ENCODE measurements at regions not wholly inside any gene's neighbourhood (a gene's known extent, or its start where the extent isn't known, plus 50 kb on each side); places are given as distances from the start of the nearest gene placed in this dataset.

GRCh38 chr9:71485326-71485725 lies 283.0 kb downstream of the CEMIP2 start:
- FAIRE-seq (no peak), DNase-seq (no peak)
- H3K27ac ChIP-seq (ENCODE audit: low read depth in 1 of 3, low read length in 2 of 3), result no peak overlapping the region
- no peaks in the 10 kb centered on the region for H3K9me3 ChIP-seq (ENCODE audit: control insufficient read depth in 2 of 2, insufficient read depth in 1 of 2, low read depth in 1 of 2, low read length in 1 of 2)
- WGBS, 3 donors, result 56 to 70% (median 69%) methylated on average over 2 of the region's 2 CpGs
- no peak overlapping the region for H3K4me3 ChIP-seq (ENCODE audit: low read depth in 1 of 3, low read length in 3 of 3)
- H3K27me3 ChIP-seq (ENCODE audit: control insufficient read depth in 3 of 3, insufficient read depth in 3 of 3, low read length in 3 of 3), result no peaks in the 10 kb centered on the region
- no peaks in the 10 kb centered on the region for H3K36me3 ChIP-seq (ENCODE audit: control insufficient read depth in 3 of 3, insufficient read depth in 2 of 3, low read depth in 1 of 3, low read length in 3 of 3)
- no peaks in the 10 kb centered on the region for H3K4me1 ChIP-seq (ENCODE audit: control insufficient read depth in 3 of 3, insufficient read depth in 2 of 3, low read depth in 1 of 3, low read length in 2 of 3)

GRCh38 chr9:71483436-71483835 lies 284.9 kb downstream of the CEMIP2 start:
- H3K9me3 ChIP-seq (ENCODE audit: control insufficient read depth in 2 of 2, insufficient read depth in 1 of 2, low read depth in 1 of 2, low read length in 1 of 2), result no peaks in the 10 kb centered on the region
- DNase-seq (no peak), FAIRE-seq (no peak)
- H3K27ac ChIP-seq (ENCODE audit: low read depth in 1 of 3, low read length in 2 of 3), result no peak overlapping the region
- no peak overlapping the region for H3K4me3 ChIP-seq (ENCODE audit: low read depth in 1 of 3, low read length in 3 of 3)
- H3K27me3 ChIP-seq (ENCODE audit: control insufficient read depth in 3 of 3, insufficient read depth in 3 of 3, low read length in 3 of 3), result no peaks in the 10 kb centered on the region
- 71 to 82% (median 77%) methylated on average over 4 of the region's 4 CpGs for WGBS, 3 donors
- H3K36me3 ChIP-seq (ENCODE audit: control insufficient read depth in 3 of 3, insufficient read depth in 2 of 3, low read depth in 1 of 3, low read length in 3 of 3), result no peaks in the 10 kb centered on the region
- no peaks in the 10 kb centered on the region for H3K4me1 ChIP-seq (ENCODE audit: control insufficient read depth in 3 of 3, insufficient read depth in 2 of 3, low read depth in 1 of 3, low read length in 2 of 3)

- no peak for FAIRE-seq
- Histone ChIP-seq H3K27me3 (ENCODE audit: control insufficient read depth in 3 of 3, insufficient read depth in 3 of 3, low read length in 3 of 3) (no peaks in the 10 kb centered on the region), H3K4me1 (ENCODE audit: control insufficient read depth in 3 of 3, insufficient read depth in 2 of 3, low read depth in 1 of 3, low read length in 2 of 3) (no peaks in the 10 kb centered on the region), H3K9me3 (ENCODE audit: control insufficient read depth in 2 of 2, insufficient read depth in 1 of 2, low read depth in 1 of 2, low read length in 1 of 2) (no peaks in the 10 kb centered on the region), H3K27ac (ENCODE audit: low read depth in 1 of 3, low read length in 2 of 3) (no peak overlapping the region), H3K4me3 (ENCODE audit: low read depth in 1 of 3, low read length in 3 of 3) (no peak overlapping the region), H3K36me3 (ENCODE audit: control insufficient read depth in 3 of 3, insufficient read depth in 2 of 3, low read depth in 1 of 3, low read length in 3 of 3) (no peaks in the 10 kb centered on the region)
- 70 to 82% (median 70%) methylated on average over 4 of the region's 4 CpGs for WGBS, 3 donors
- no peak for DNase-seq
Measured at GRCh38 chr9:71479621-71480020, 288.7 kb downstream of the CEMIP2 start.

- peaks cover 0 to 2% of the 10 kb centered on the region in 2 donors for H3K9me3 ChIP-seq (ENCODE audit: control insufficient read depth in 2 of 2, insufficient read depth in 1 of 2, low read depth in 1 of 2, low read length in 1 of 2)
- FAIRE-seq (no peak), DNase-seq (no peak)
- H3K4me3 ChIP-seq (ENCODE audit: low read depth in 1 of 3, low read length in 3 of 3), result no peak overlapping the region
- WGBS, 3 donors, result 37 to 48% (median 40%) methylated on average over 3 of the region's 3 CpGs
- no peak overlapping the region for H3K27ac ChIP-seq (ENCODE audit: low read depth in 1 of 3, low read length in 2 of 3)
- H3K4me1 ChIP-seq (ENCODE audit: control insufficient read depth in 3 of 3, insufficient read depth in 2 of 3, low read depth in 1 of 3, low read length in 2 of 3), result no peaks in the 10 kb centered on the region
- H3K27me3 ChIP-seq (ENCODE audit: control insufficient read depth in 3 of 3, insufficient read depth in 3 of 3, low read length in 3 of 3), result no peaks in the 10 kb centered on the region
- H3K36me3 ChIP-seq (ENCODE audit: control insufficient read depth in 3 of 3, insufficient read depth in 2 of 3, low read depth in 1 of 3, low read length in 3 of 3), result no peaks in the 10 kb centered on the region
Measured at GRCh38 chr9:71472400-71472799, 295.9 kb downstream of the CEMIP2 start.

- H3K4me3 ChIP-seq (ENCODE audit: low read depth in 1 of 3, low read length in 3 of 3), result no peak overlapping the region
- no peaks in the 10 kb centered on the region for H3K4me1 ChIP-seq (ENCODE audit: control insufficient read depth in 3 of 3, insufficient read depth in 2 of 3, low read depth in 1 of 3, low read length in 2 of 3)
- FAIRE-seq (no peak), DNase-seq (no peak)
- H3K9me3 ChIP-seq (ENCODE audit: control insufficient read depth in 2 of 2, insufficient read depth in 1 of 2, low read depth in 1 of 2, low read length in 1 of 2), result peaks cover 0 to 2% of the 10 kb centered on the region in 2 donors
- WGBS, 3 donors, result 58 to 76% (median 64%) methylated on average over 4 of the region's 4 CpGs
- no peak overlapping the region for H3K27ac ChIP-seq (ENCODE audit: low read depth in 1 of 3, low read length in 2 of 3)
- no peaks in the 10 kb centered on the region for H3K27me3 ChIP-seq (ENCODE audit: control insufficient read depth in 3 of 3, insufficient read depth in 3 of 3, low read length in 3 of 3)
- H3K36me3 ChIP-seq (ENCODE audit: control insufficient read depth in 3 of 3, insufficient read depth in 2 of 3, low read depth in 1 of 3, low read length in 3 of 3), result no peaks in the 10 kb centered on the region
Measured at GRCh38 chr9:71465392-71465791, 302.9 kb downstream of the CEMIP2 start.

- Histone ChIP-seq H3K36me3 (ENCODE audit: control insufficient read depth in 3 of 3, insufficient read depth in 2 of 3, low read depth in 1 of 3, low read length in 3 of 3) (no peaks in the 10 kb centered on the region), H3K4me3 (ENCODE audit: low read depth in 1 of 3, low read length in 3 of 3) (no peak overlapping the region), H3K27me3 (ENCODE audit: control insufficient read depth in 3 of 3, insufficient read depth in 3 of 3, low read length in 3 of 3) (no peaks in the 10 kb centered on the region), H3K4me1 (ENCODE audit: control insufficient read depth in 3 of 3, insufficient read depth in 2 of 3, low read depth in 1 of 3, low read length in 2 of 3) (no peaks in the 10 kb centered on the region), H3K27ac (ENCODE audit: low read depth in 1 of 3, low read length in 2 of 3) (no peak overlapping the region), H3K9me3 (ENCODE audit: control insufficient read depth in 2 of 2, insufficient read depth in 1 of 2, low read depth in 1 of 2, low read length in 1 of 2) (no peaks in the 10 kb centered on the region)
- DNase-seq (no peak), FAIRE-seq (no peak)
Measured at GRCh38 chr9:71459082-71459481, 309.2 kb downstream of the CEMIP2 start.

- Histone ChIP-seq H3K4me1 (ENCODE audit: control insufficient read depth in 3 of 3, insufficient read depth in 2 of 3, low read depth in 1 of 3, low read length in 2 of 3) (peaks cover 0 to 4% (median 0%) of the 10 kb centered on the region in 3 donors), H3K27ac (ENCODE audit: low read depth in 1 of 3, low read length in 2 of 3) (no peak overlapping the region), H3K36me3 (ENCODE audit: control insufficient read depth in 3 of 3, insufficient read depth in 2 of 3, low read depth in 1 of 3, low read length in 3 of 3) (no peaks in the 10 kb centered on the region), H3K27me3 (ENCODE audit: control insufficient read depth in 3 of 3, insufficient read depth in 3 of 3, low read length in 3 of 3) (peaks cover 0 to 7% (median 0%) of the 10 kb centered on the region in 3 donors), H3K4me3 (ENCODE audit: low read depth in 1 of 3, low read length in 3 of 3) (peak overlapping the region in 2 of 3 donors; percentile 17 to 40), H3K9me3 (ENCODE audit: control insufficient read depth in 2 of 2, insufficient read depth in 1 of 2, low read depth in 1 of 2, low read length in 1 of 2) (no peaks in the 10 kb centered on the region)
- 1 to 2% (median 2%) methylated on average over 68 to 73 of the region's 73 CpGs for WGBS, 3 donors
- FAIRE-seq, result no peak
- DNase-seq, result peak; percentile 42 to 80
Measured at GRCh38 chr9:71446473-71447411, 321.6 kb downstream of the CEMIP2 start.

GRCh38 chr9:71446106-71446472 lies 322.2 kb downstream of the CEMIP2 start:
- Histone ChIP-seq H3K27ac (ENCODE audit: low read depth in 1 of 3, low read length in 2 of 3) (no peak overlapping the region), H3K36me3 (ENCODE audit: control insufficient read depth in 3 of 3, insufficient read depth in 2 of 3, low read depth in 1 of 3, low read length in 3 of 3) (no peaks in the 10 kb centered on the region), H3K4me3 (ENCODE audit: low read depth in 1 of 3, low read length in 3 of 3) (peak overlapping the region in 1 of 3 donors; percentile 40), H3K27me3 (ENCODE audit: control insufficient read depth in 3 of 3, insufficient read depth in 3 of 3, low read length in 3 of 3) (peaks cover 0 to 7% (median 0%) of the 10 kb centered on the region in 3 donors), H3K4me1 (ENCODE audit: control insufficient read depth in 3 of 3, insufficient read depth in 2 of 3, low read depth in 1 of 3, low read length in 2 of 3) (peaks cover 0 to 4% (median 0%) of the 10 kb centered on the region in 3 donors), H3K9me3 (ENCODE audit: control insufficient read depth in 2 of 2, insufficient read depth in 1 of 2, low read depth in 1 of 2, low read length in 1 of 2) (no peaks in the 10 kb centered on the region)
- FAIRE-seq (no peak), DNase-seq (no peak)
- WGBS, 3 donors, result 53 to 58% (median 54%) methylated on average over 14 of the region's 14 CpGs
